ENCODE measurements at regions not wholly inside any gene's neighbourhood (a gene's known extent, or its start where the extent isn't known, plus 50 kb on each side); places are given as distances from the start of the nearest gene placed in this dataset.
"Not testable (repeated sequence)": the region's sequence is repeated elsewhere in the genome, so short reads cannot be mapped to it uniquely, and the experiment has no call there.

GRCh38 chr17:68766640-68767039 is 165.5 kb upstream of the FAM20A start:
- H3K4me3 Mint-ChIP-seq = no peak overlapping the region
- no peaks in the 10 kb centered on the region for H3K4me1 Mint-ChIP-seq (ENCODE audit: low read depth)
- H3K9me3 Mint-ChIP-seq (ENCODE audit: low read depth) = no peaks in the 10 kb centered on the region
- H3K27me3 Mint-ChIP-seq = no peaks in the 10 kb centered on the region
- H3K27ac Mint-ChIP-seq = no peak overlapping the region
- H3K36me3 Mint-ChIP-seq = no peaks in the 10 kb centered on the region

DNA sequence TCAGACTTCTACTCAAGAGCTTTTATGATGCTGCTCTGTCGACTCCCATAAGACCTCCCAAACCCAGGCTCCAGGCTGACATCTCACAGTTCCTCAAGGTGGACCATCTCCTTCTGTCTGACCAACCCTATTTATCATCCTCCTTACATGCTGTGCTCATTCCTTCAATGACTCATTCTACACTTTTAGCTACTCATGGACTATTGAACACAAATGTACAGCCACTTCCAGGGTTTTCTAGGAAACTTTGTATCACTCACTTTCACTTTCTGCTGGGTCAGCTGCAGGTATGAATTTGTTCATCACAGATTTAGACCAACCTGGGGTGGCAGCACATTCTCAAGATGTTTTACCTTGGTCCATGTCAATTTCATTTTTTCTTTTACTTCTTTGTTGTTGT is 162.4 kb upstream of the FAM20A start:
- Mint-ChIP-seq H3K4me3 (no peak overlapping the region), H3K27ac (no peak overlapping the region), H3K27me3 (peaks cover 2% of the 10 kb centered on the region), H3K4me1 (ENCODE audit: low read depth) (peaks cover 10% of the 10 kb centered on the region), H3K9me3 (ENCODE audit: low read depth) (no peaks in the 10 kb centered on the region), H3K36me3 (no peaks in the 10 kb centered on the region)

DNA sequence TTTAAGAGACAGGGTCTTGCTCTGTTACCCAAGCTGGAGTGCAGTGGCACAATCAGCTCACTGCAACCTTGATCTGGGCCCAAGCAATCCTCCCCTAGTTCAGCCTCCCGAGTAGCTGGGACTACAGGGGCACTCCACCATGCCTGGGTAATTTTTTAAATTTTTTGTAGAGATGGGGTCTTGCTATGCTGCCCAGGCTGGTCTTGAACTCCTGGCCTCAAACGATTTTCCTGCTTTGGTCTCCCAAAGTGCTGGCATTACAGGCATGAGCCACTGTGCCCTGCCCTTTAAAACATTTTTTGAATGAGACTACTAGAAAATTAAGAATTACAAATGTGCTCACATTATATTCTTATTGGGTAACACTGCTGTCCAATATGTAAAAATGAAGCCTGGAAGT is 161.7 kb upstream of the FAM20A start:
- Mint-ChIP-seq H3K9me3 (ENCODE audit: low read depth) (no peaks in the 10 kb centered on the region), H3K4me3 (no peak overlapping the region), H3K27ac (no peak overlapping the region), H3K27me3 (peaks cover 2% of the 10 kb centered on the region), H3K36me3 (no peaks in the 10 kb centered on the region), H3K4me1 (ENCODE audit: low read depth) (peaks cover 10% of the 10 kb centered on the region)

DNA sequence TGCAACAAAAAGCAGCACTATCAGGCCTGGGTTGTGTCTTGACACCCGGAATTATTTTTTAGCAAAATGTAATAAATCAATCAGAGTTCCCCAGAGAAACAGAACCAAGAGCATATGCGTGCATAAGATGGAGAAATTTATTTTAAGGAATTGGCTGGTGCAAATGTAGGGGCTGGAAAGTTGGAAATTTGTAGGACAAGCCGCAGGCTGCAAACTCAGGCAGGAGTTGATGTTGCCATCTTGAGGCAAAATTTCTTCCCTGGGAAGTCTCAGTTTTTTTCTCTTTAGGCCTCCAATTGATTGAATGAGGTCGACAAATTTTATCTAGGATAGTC is 158.9 kb upstream of the FAM20A start:
- H3K9me3 Mint-ChIP-seq (ENCODE audit: low read depth) = no peaks in the 10 kb centered on the region
- peaks cover 10% of the 10 kb centered on the region for H3K4me1 Mint-ChIP-seq (ENCODE audit: low read depth)
- no peak overlapping the region for H3K27ac Mint-ChIP-seq
- H3K36me3 Mint-ChIP-seq = no peaks in the 10 kb centered on the region
- peak overlapping the region; percentile 18 for H3K4me3 Mint-ChIP-seq
- peaks cover 4% of the 10 kb centered on the region for H3K27me3 Mint-ChIP-seq

- H3K36me3 Mint-ChIP-seq = no peaks in the 10 kb centered on the region
- peaks cover 10% of the 10 kb centered on the region for H3K4me1 Mint-ChIP-seq (ENCODE audit: low read depth)
- H3K9me3 Mint-ChIP-seq (ENCODE audit: low read depth) = no peaks in the 10 kb centered on the region
- peak overlapping the region; percentile 18 for H3K4me3 Mint-ChIP-seq
- H3K27ac Mint-ChIP-seq = no peak overlapping the region
- peaks cover 4% of the 10 kb centered on the region for H3K27me3 Mint-ChIP-seq
Measured at GRCh38 chr17:68759343-68760140, 158.4 kb upstream of the FAM20A start.

- no peak overlapping the region for H3K4me3 Mint-ChIP-seq
- H3K4me1 Mint-ChIP-seq (ENCODE audit: low read depth) = peaks cover 10% of the 10 kb centered on the region
- H3K27ac Mint-ChIP-seq = no peak overlapping the region
- no peaks in the 10 kb centered on the region for H3K36me3 Mint-ChIP-seq
- no peaks in the 10 kb centered on the region for H3K9me3 Mint-ChIP-seq (ENCODE audit: low read depth)
- H3K27me3 Mint-ChIP-seq = peaks cover 4% of the 10 kb centered on the region
Measured at GRCh38 chr17:68759002-68759342, 157.8 kb upstream of the FAM20A start.

GRCh38 chr17:68757866-68758757 is 156.9 kb upstream of the FAM20A start:
- not testable (repeated sequence) for H3K36me3 Mint-ChIP-seq; H3K4me3 Mint-ChIP-seq; H3K27me3 Mint-ChIP-seq; H3K27ac Mint-ChIP-seq; H3K9me3 Mint-ChIP-seq (ENCODE audit: low read depth); H3K4me1 Mint-ChIP-seq (ENCODE audit: low read depth)

DNA sequence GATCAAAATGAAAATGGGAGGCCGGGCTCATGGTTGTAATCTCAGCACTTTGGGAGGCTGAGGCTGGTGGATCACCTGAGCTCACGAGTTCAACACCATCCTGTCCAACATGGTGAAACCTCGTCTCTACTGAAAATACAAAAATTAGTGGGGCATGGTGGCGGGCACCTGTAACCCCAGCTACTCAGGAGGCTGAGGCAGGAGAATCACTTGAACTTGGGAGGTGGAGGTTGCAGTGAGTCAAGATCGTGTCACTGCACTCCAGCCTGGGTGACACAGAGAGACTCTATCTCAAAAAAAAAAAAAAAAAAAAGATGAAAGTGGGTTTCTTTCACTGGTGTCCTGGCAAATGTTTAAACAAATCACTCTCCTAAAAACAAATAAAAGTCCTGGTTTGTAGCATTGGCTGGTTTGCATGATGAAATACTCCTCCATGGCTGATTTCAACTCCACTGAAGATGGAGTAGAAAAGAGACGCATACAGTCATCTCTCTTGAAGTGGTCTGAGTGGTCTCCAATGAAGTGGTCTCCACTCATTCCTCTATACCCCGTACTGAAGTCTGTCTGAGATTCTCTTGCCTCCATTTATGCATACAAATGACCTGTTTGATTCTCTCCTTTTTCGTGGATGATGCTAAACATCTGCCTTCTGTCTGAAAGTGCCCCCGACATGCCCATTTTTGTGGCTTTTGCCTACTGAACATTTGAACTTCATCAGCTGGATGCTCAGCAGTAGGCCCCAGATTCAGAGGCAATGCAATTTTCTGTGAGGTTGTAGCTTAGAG is 153.0 kb upstream of the FAM20A start:
- peaks cover 4% of the 10 kb centered on the region for H3K27me3 Mint-ChIP-seq
- H3K9me3 Mint-ChIP-seq (ENCODE audit: low read depth) = no peaks in the 10 kb centered on the region
- no peak overlapping the region for H3K27ac Mint-ChIP-seq
- H3K36me3 Mint-ChIP-seq = no peaks in the 10 kb centered on the region
- no peak overlapping the region for H3K4me3 Mint-ChIP-seq
- peaks cover 2% of the 10 kb centered on the region for H3K4me1 Mint-ChIP-seq (ENCODE audit: low read depth)

GRCh38 chr17:68750208-68750562 is 149.0 kb upstream of the FAM20A start:
- Mint-ChIP-seq H3K36me3 (peaks cover 3% of the 10 kb centered on the region), H3K9me3 (ENCODE audit: low read depth) (peaks cover 3% of the 10 kb centered on the region), H3K4me3 (no peak overlapping the region), H3K27me3 (peaks cover 7% of the 10 kb centered on the region), H3K27ac (no peak overlapping the region), H3K4me1 (ENCODE audit: low read depth) (no peaks in the 10 kb centered on the region)

GRCh38 chr17:68749349-68750207 is 148.4 kb upstream of the FAM20A start:
- no peaks in the 10 kb centered on the region for H3K4me1 Mint-ChIP-seq (ENCODE audit: low read depth)
- peaks cover 3% of the 10 kb centered on the region for H3K36me3 Mint-ChIP-seq
- no peak overlapping the region for H3K27ac Mint-ChIP-seq
- no peak overlapping the region for H3K4me3 Mint-ChIP-seq
- peaks cover 3% of the 10 kb centered on the region for H3K9me3 Mint-ChIP-seq (ENCODE audit: low read depth)
- peaks cover 7% of the 10 kb centered on the region for H3K27me3 Mint-ChIP-seq

DNA sequence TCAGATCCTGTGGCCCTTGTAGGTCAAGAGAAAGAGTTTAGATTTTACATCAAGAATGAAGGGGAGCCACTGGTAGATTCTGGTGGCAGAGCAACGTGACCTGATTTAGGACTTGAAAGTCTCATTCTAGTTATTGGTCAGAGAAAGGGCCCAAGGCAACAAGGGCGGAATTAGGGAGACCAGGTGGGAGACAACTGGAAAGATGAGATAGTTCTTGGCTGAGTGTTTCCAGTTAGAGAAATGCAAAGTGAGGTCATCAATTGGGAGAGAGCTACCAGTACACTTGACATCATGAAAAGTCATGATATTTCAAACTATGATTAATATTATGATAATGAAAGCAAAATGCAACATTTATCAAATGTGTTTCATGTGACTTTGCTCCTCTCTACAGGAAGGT is 147.2 kb upstream of the FAM20A start:
- H3K9me3 Mint-ChIP-seq (ENCODE audit: low read depth) = peaks cover 3% of the 10 kb centered on the region
- H3K4me3 Mint-ChIP-seq = no peak overlapping the region
- H3K4me1 Mint-ChIP-seq (ENCODE audit: low read depth) = no peaks in the 10 kb centered on the region
- H3K27ac Mint-ChIP-seq = no peak overlapping the region
- peaks cover 7% of the 10 kb centered on the region for H3K27me3 Mint-ChIP-seq
- H3K36me3 Mint-ChIP-seq = peaks cover 3% of the 10 kb centered on the region

DNA sequence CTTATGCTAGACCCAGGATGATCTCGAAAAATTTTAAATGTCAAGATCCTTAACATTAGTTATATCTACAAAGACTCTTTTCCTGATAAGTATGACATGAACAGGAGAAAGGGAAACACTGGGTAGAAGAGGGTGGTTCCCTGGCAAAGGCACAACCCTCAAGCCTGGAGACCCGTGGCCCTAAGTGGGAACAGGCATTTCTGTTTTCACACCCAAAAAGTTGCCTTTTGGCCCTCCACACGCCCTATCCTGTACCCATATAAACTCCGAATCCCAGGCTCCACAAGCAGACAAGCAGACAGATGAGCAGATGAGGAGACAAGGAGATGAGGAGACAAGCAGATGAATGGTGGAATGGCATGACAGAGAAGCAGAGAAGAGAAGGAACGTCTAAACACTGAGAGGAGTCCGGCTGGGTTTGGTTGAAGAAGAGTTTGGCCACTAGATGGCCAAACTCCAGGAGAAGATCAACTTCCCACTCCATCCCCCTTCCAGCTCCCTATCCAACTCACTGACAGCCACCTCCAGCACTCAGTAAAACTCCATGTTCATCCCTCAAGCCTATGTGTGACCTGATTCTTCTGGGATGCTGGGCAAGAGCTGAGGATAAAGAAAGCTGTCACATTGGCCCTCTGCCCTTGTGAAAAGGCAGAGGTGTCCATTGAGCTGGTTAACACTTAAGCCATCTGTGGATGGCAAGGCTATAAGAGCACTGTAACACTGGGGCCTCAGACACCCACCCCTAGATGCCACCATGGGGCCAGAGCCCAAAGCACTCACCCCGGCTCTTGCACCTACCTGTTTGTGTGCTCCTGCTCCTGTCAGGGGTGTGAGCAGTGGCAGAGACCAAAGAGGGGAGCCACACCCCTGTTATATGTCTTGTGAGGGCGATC is 139.6 kb upstream of the FAM20A start:
- Mint-ChIP-seq H3K4me3 (no peak overlapping the region), H3K9me3 (ENCODE audit: low read depth) (peaks cover 3% of the 10 kb centered on the region), H3K27ac (no peak overlapping the region), H3K27me3 (peaks cover 9% of the 10 kb centered on the region), H3K36me3 (peaks cover 3% of the 10 kb centered on the region), H3K4me1 (ENCODE audit: low read depth) (no peaks in the 10 kb centered on the region)

DNA sequence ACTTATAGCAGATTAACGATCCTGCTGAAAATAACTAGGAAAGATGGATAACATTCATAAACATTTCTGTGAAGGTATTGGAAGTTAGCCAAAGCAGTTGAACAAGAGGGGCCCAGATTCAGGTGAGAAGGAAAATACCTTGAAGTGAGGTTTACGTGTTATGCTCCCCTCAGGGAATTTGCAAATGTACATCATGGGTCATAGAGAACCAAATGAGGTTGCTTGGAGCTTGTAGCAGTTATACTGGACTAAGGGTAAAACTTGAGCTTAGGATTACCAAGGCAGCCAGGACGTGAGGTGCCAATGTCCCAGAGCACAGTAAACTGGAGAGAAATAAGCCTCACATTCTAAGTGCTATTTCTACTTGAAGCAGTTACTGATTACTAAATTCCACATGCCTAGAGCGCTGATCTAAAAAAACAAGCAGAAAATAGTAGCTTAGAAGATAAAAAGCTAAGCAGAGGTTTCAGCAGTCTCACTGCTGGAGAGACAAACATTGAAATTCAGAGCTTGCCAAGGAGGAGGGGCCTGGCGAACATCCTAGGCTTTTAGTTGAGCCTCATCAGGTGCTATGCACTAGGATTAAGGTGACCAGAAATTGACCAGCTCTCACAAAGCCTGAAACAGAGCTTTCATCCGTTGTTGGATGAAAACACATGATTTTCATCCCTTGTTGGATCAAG is 136.7 kb upstream of the FAM20A start:
- Mint-ChIP-seq H3K4me1 (ENCODE audit: low read depth) (no peaks in the 10 kb centered on the region), H3K36me3 (no peaks in the 10 kb centered on the region), H3K9me3 (ENCODE audit: low read depth) (no peaks in the 10 kb centered on the region), H3K27ac (no peak overlapping the region), H3K27me3 (peaks cover 6% of the 10 kb centered on the region), H3K4me3 (no peak overlapping the region)

All from activated naive CD8-positive, alpha-beta T cell (primary cell).